Parathyroid adenoma (tissue), 2 donors: ENCODE measurements at regions not wholly inside any gene's neighbourhood (a gene's known extent, or its start where the extent isn't known, plus 50 kb on each side); places are given as distances from the start of the nearest gene placed in this dataset.

ENCODE experiments used
- H2AFZ ChIP-seq: fragments of 300-600 bp; sonication (generic); one replicate; pipeline ENCODE4 v1.7.0; 2017; ENCODE audit warnings: antibody characterized with exemption, mild to moderate bottlenecking
- H3K27ac ChIP-seq: fragments of 300-600 bp; sonication (generic); one replicate; pipeline ENCODE4 v1.7.0; 2017
- H3K27me3 ChIP-seq: fragments of 300-600 bp; sonication (generic); one replicate; pipeline ENCODE4 v1.7.0; 2017; ENCODE audit warnings: low read length; ENCODE audit not compliant: control insufficient read depth, insufficient read depth
- H3K36me3 ChIP-seq: fragments of 300-600 bp; sonication (generic); one replicate; pipeline ENCODE4 v1.7.0; 2017; ENCODE audit warnings: low read length; ENCODE audit not compliant: control insufficient read depth, insufficient read depth
- H3K4me1 ChIP-seq: fragments of 300-600 bp; sonication (generic); one replicate; pipeline ENCODE4 v1.7.0; 2017; ENCODE audit warnings: control low read depth
- H3K4me2 ChIP-seq: fragments of 300-600 bp; sonication (generic); one replicate; pipeline ENCODE4 v1.7.0; 2017; ENCODE audit warnings: low read length
- H3K4me3 ChIP-seq: fragments of 300-600 bp; sonication (generic); one replicate; pipeline ENCODE4 v1.7.0; 2017; ENCODE audit warnings: low read depth, low read length
- H3K79me2 ChIP-seq: fragments of 300-600 bp; sonication (generic); one replicate; pipeline ENCODE4 v1.7.0; 2017; ENCODE audit warnings: control low read depth
- H3K9ac ChIP-seq: fragments of 300-600 bp; sonication (generic); one replicate; pipeline ENCODE4 v1.7.0; 2017; ENCODE audit warnings: mild to moderate bottlenecking
- H3K9me3 ChIP-seq: fragments of 300-600 bp; sonication (generic); one replicate; pipeline ENCODE4 v1.7.0; 2017; ENCODE audit warnings: low read length; ENCODE audit not compliant: control insufficient read depth
- CTCF ChIP-seq: fragments of 300-600 bp; sonication (generic); IDR thresholded peaks from one replicate; pipeline ENCODE4 v1.7.0; 2017; ENCODE audit warnings: antibody characterized with exemption, mild to moderate bottlenecking
- donor health status: primary hyperparathyroidism.

GRCh38 chr4:26105815-26106699, 192.0 kb downstream of the SMIM20 start:
- no peaks in the 10 kb centered on the region for H3K9me3 ChIP-seq
- H3K36me3 ChIP-seq = no peaks in the 10 kb centered on the region
- no peaks in the 10 kb centered on the region for H3K27me3 ChIP-seq
- no peak overlapping the region for H3K9ac ChIP-seq
- no peak for TF ChIP-seq CTCF
- no peak overlapping the region for H3K4me2 ChIP-seq
- no peak overlapping the region for H2AFZ ChIP-seq
- no peak overlapping the region for H3K27ac ChIP-seq
- no peak overlapping the region for H3K4me3 ChIP-seq
- H3K4me1 ChIP-seq = no peaks in the 10 kb centered on the region
- no peaks in the 10 kb centered on the region for H3K79me2 ChIP-seq

- Histone ChIP-seq H3K9ac (no peak overlapping the region), H3K4me2 (no peak overlapping the region), H3K36me3 (no peaks in the 10 kb centered on the region), H3K27me3 (no peaks in the 10 kb centered on the region), H3K9me3 (no peaks in the 10 kb centered on the region), H3K27ac (no peak overlapping the region), H3K79me2 (no peaks in the 10 kb centered on the region), H3K4me3 (no peak overlapping the region), H2AFZ (no peak overlapping the region), H3K4me1 (no peaks in the 10 kb centered on the region)
- no peak for TF ChIP-seq CTCF
These were observed 192.8 kb downstream of the SMIM20 start for GRCh38 chr4:26106776-26107175.

GRCh38 chr4:26108054-26108453, 194.0 kb downstream of the SMIM20 start:
- Histone ChIP-seq H3K27me3 (no peaks in the 10 kb centered on the region), H3K27ac (no peak overlapping the region), H3K9me3 (no peaks in the 10 kb centered on the region), H3K9ac (no peak overlapping the region), H3K79me2 (no peaks in the 10 kb centered on the region), H3K4me1 (no peaks in the 10 kb centered on the region), H3K4me3 (no peak overlapping the region), H3K36me3 (no peaks in the 10 kb centered on the region), H3K4me2 (no peak overlapping the region), H2AFZ (no peak overlapping the region)
- no peak for TF ChIP-seq CTCF

- H3K9ac ChIP-seq = no peak overlapping the region
- no peak overlapping the region for H3K4me2 ChIP-seq
- H3K36me3 ChIP-seq = no peaks in the 10 kb centered on the region
- no peaks in the 10 kb centered on the region for H3K9me3 ChIP-seq
- H3K27me3 ChIP-seq = no peaks in the 10 kb centered on the region
- TF ChIP-seq CTCF = no peak
- no peak overlapping the region for H3K27ac ChIP-seq
- no peaks in the 10 kb centered on the region for H3K4me1 ChIP-seq
- H3K79me2 ChIP-seq = no peaks in the 10 kb centered on the region
- H2AFZ ChIP-seq = no peak overlapping the region
- H3K4me3 ChIP-seq = no peak overlapping the region
These were observed 196.5 kb downstream of the SMIM20 start for GRCh38 chr4:26110493-26110892.
